Amygdala (tissue), 56 donors: ENCODE measurements at regions not wholly inside any gene's neighbourhood (a gene's known extent, or its start where the extent isn't known, plus 50 kb on each side); places are given as distances from the start of the nearest gene placed in this dataset.
A peak's percentile ranks its signal among the peaks of the same experiment; 100 is the strongest.
"Not testable (repeated sequence)": the region's sequence is repeated elsewhere in the genome, so short reads cannot be mapped to it uniquely, and the experiment has no call there.

Source experiments
- DNase-seq, 56 donors: peaks; one replicate each; lab custom pipeline; 2025; lab: John Stamatoyannopoulos, UW

DNA sequence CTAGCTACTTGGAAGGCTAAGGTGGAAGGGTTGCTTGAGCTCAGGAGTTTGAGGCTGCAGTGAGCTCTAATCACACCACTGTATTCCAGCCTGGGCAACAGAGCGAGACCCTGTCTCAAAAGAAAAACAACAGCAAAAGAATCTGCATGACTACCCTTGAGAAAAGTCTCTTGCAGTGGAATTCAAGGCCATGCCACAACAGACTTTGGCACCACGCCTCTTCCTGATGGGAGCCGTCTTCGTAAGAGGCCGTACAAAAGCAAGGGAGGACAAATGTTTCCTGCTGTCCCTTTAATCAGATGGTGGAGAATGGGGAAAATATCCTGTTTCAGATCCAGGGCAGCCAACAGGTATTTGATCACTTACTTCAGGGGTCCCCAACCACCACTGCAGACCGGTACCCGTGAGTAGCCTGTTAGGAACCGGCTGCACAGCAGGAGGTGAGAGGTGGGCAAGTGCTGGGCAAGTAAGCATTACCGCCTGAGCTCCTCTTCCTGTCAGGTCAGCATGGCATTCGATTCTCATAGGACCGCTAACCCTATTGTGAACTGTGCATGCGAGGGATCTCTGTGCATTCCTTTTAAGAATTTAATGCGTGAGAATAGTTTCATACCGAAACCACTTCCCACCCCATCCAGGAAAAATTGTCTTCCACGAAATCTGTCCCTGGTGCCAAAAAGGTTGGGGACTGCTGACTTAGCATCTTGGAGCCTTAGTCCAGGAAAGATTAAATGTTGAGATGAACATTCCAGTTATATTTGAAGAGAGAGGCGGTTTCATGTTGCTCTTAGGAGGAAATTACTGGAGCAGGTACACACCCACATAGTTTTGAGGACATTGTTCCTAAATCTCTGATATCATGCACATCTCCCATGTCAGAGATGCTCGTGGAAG, 94.4 kb upstream of the XPO1 start:
- no peak for DNase-seq

DNA sequence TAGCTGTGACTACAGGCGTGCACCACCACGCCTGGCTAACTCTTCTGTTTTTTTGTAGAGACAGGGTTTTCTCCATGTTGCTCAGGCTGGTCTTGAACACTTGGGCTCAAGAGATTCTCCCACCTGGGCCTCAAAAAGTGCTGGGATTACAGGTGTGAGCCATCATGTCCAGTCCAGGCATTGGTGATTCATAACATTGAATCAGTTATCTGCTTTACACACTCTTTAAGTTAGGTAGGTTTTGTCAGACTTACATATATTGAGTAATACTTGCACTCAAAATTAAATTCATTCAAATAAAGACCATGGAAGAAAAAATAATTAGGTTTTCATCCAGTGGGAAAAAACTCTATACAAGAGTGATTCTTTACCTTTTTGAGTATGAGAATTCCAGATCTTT, 93.2 kb upstream of the XPO1 start:
- no peak for DNase-seq

DNA sequence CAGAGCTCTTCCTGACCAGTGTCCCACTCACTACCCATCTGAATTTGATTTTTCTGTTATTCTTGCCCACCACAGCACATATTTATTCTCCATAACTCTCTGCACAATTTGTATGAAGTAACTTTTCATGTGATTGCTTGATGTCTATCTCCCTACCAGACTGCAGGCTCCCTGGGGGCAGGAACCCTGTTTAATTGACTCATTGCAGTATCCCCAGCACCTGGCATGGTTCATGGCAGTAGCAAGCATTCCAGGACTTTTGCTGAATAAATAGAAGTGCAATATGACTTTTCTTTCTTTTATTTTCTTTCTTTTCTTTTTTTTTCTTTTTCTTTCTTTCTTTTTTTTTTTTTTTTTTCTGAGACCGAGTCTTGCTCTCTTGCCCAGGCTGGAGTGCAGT, 88.7 kb upstream of the XPO1 start:
- no peak for DNase-seq

DNA sequence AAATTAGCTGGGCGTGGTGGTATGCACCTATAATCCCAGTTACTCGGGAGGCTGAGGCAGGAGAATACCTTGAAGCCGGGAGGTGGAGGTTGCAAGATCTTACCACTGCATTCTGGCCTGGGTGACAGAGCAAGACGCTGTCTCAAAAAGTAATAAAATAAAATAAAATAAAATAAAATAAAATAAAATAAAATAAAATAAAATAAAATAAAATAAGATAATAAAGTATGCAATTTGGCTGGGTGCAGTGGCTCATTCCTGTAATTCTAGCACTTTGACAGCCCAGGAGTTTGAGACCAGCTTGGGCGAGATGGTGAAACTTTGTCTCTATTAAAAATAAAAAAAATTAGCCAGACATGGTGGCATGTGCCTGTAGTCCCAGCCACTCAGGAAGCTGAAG, 85.6 kb upstream of the XPO1 start:
- DNase-seq, result no peak

GRCh38 chr2:61620244-61621159, 82.3 kb upstream of the XPO1 start:
- no peak for DNase-seq

DNA sequence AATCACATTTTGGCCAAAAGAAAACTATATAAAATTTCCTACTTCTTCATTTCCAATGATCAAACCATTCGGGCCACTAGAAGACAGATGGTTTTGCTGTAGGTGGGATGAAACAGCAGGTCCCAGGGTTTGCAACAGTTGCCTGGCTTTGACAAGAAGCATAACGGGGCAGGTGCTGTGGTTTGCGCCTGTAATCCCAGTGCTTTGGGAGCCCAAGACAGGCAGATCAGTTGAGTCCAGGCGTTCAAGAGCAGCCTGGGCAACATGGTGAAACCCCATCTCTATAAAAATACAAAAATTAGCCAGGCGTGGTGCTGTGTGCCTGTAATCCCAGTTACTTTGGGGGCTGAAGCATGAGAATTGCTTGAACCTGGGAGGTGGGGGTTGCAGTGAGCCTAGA, 81.4 kb upstream of the XPO1 start:
- peak in 1 of 56 donors; percentile 1 for DNase-seq

- no peak for DNase-seq
These were observed 79.5 kb upstream of the XPO1 start for GRCh38 chr2:61617610-61618009.

DNA sequence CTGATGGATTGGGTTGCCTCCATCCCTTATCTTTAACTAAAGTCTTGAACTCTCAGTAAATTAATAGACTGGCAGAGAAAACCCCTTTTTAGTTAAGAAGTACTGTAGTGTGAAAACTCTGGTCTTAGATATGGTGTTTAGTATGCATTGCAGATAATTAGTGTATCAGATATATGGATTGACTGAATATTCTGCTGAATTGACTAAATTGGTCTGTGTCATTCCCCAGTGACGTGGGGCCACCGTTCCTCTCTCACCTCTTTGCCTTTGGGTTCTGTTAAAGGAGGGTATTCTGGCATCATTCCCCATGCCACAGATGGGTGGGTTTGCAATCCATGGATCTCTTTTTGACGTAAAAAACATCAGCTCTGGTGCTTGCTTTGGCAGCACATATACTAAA, 67.1 kb upstream of the XPO1 start:
- no peak for DNase-seq

DNA sequence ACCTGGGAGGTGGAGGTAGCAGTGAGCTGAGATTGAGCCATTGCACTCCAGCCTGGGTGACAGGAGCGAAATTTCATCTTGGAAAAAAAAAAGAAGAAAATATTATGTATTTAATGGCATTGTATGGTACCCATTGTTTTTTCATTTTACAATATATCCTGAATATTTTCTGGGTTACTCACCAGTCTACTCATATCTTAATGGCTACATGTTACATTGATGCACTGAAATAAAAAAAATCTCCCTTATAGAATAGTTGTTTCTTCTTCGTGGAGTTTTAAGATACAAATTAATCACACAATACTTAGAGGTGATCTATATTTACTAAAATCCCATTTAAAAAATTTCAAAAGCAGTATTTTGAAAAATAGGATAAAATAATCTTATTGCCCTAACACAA, 66.3 kb upstream of the XPO1 start:
- DNase-seq, result no peak

DNA sequence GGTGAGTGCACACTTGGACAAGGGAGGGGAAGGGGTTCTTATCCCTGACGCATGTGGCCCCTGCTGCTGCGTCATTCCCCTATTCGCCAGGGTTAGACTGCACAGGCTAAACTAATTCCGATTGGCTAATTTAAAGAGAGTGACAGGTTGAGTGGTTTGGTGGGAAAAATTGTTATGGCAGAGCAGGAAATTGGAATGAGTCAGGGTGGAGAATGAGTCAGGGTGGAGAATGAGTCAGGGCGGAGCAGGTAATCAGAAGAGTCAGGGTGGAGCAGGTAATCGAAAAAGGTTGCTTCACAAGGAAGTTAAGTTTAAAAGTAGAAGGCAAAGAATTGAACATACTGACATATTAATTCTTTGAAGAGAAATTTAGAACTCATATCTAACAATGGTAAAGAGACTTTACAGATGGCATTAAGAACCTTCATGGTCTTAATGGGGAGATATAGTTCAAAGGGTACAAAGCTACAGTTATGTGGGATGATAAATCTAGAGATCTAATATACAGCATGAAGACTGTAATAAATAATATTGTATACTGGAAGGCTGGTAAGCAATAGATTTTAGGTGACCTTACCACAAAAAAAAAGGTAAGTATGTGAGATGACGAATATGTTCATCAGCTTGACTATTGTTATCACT, 60.5 kb upstream of the XPO1 start:
- DNase-seq, result not testable (repeated sequence)

GRCh38 chr2:61597300-61598289, 59.4 kb upstream of the XPO1 start:
- DNase-seq, result no peak

DNA sequence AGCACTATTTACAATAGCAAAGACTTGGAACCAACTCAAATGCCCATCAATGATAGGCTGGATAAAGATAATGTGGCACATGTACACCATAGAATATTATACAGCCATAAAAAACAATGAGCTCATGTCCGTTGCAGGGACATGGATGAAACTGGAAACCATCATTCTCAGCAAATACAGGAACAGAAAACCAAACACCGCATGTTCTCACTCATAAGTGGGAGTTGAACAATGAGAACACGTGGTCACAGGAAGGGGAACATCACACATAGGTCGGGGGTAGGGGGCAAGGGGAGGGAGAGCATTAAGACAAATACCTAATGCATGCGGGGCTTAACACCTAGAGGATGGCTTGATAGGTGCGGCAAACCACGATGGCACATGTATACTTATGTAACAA, 56.0 kb upstream of the XPO1 start:
- DNase-seq, result not testable (repeated sequence)

DNA sequence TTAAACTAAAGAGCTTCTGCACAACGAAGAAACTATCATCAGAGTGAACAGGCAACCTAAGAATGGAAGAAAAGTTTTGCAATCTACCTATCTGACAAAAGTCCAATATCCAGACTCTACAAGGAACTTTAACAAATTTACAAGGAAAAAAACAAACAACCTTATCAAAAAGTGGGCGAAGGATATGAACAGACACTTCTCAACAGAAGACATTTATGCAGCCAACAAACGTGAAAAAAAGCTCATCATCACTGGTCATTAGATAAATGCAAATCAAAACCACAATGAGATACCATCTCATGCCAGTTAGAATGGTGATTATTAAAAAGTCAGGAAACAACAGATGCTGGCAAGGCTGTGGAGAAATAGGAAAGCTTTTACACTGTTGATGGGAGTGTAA, 55.5 kb upstream of the XPO1 start:
- DNase-seq, result not testable (repeated sequence)

- no peak for DNase-seq
These were observed 52.1 kb upstream of the XPO1 start for GRCh38 chr2:61590214-61590613.

- DNase-seq, result no peak
These were observed 50.4 kb upstream of the XPO1 start for GRCh38 chr2:61588566-61588965.
